H1 (cell line): ENCODE measurements at regions not wholly inside any gene's neighbourhood (a gene's known extent, or its start where the extent isn't known, plus 50 kb on each side); places are given as distances from the start of the nearest gene placed in this dataset.

Experiments
- BCL11A ChIP-seq, 2 experiments: IDR thresholded peaks; one replicate each; pipeline ENCODE4 v1.6.1; 2011; ENCODE audit warnings: low read depth in 2 of 2, low read length in 2 of 2, mild to moderate bottlenecking in 2 of 2
- RAD21 ChIP-seq, 2 experiments: IDR thresholded peaks in 1 of 2; conservative IDR thresholded peaks in 1 of 2; 2 replicates each; pipeline ENCODE4 v1.6.1; 2011; ENCODE audit warnings: low read depth in 2 of 2, low read length in 2 of 2, improper control_type of control experiment in 1 of 2, inconsistent platforms in 1 of 2, mild to moderate bottlenecking in 1 of 2, moderate library complexity in 1 of 2

- TF ChIP-seq RAD21 (IDR thresholded peaks at IDR 0.05 in 1 of 2, conservative IDR thresholded peaks at IDR 0.05 in 1 of 2; ENCODE audit: low read depth in 2 of 2, low read length in 2 of 2) = 0 out of 4 replicates have a peak, but pooled peaks of 1 of the 2 experiments have one; percentile 8
- TF ChIP-seq BCL11A (IDR thresholded peaks at IDR 0.05; ENCODE audit: low read depth in 2 of 2, low read length in 2 of 2) = no peak
These were observed 158.1 kb downstream of the LTN1 start (continued) for GRCh38 chr21:28834335-28835238.
